T-helper 2 cell treated with Interferon-gamma antibody and Interleukin-4, amounts not matched to agents 5 μg/mL and 100 μg/mL, for 36 hours (primary cell): ENCODE measurements at regions not wholly inside any gene's neighbourhood (a gene's known extent, or its start where the extent isn't known, plus 50 kb on each side); places are given as distances from the start of the nearest gene placed in this dataset.

Experiments used
- DNase-seq: peaks from one replicate; pipeline ENCODE4 v3.0.0; 2021; ENCODE audit warnings: low spot score
- H3K27ac Mint-ChIP-seq: one replicate; pipeline ENCODE4 v1.8.0; 2021; ENCODE audit warnings: mild to moderate bottlenecking, mixed read lengths
- H3K27me3 Mint-ChIP-seq: one replicate; pipeline ENCODE4 v1.8.0; 2021; ENCODE audit warnings: low read depth, mixed read lengths
- H3K36me3 Mint-ChIP-seq: one replicate; pipeline ENCODE4 v1.8.0; 2021; ENCODE audit warnings: low read depth, mixed read lengths
- H3K4me1 Mint-ChIP-seq: one replicate; pipeline ENCODE4 v1.8.0; 2021; ENCODE audit warnings: low read depth, mixed read lengths
- H3K4me3 Mint-ChIP-seq: one replicate; pipeline ENCODE4 v1.8.0; 2022; ENCODE audit warnings: mild to moderate bottlenecking, moderate library complexity, mixed read lengths
- H3K9me3 Mint-ChIP-seq: one replicate; pipeline ENCODE4 v1.8.0; 2021; ENCODE audit warnings: mixed read lengths

DNA sequence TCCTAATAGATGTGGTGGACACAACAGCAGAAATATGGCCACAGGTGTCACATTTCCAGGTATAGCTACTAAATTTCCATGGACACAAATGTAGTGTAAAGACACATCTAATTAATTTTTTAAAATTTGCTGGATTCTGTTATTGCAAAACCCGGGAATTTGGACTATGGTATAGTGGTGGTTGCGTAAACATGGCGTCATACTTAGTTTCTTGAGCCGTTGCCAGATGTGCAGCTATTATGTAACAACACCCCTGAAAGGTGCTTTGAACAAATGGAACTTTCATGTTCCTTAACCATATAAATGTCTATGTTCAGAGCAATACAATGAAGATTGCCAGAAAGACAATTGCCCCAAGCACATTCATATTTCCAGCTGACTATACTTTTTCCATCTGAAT lies 85.9 kb downstream of the HRH4 start:
- H3K9me3 Mint-ChIP-seq, result no peaks in the 10 kb centered on the region
- H3K27ac Mint-ChIP-seq, result no peak overlapping the region
- no peaks in the 10 kb centered on the region for H3K4me1 Mint-ChIP-seq
- H3K36me3 Mint-ChIP-seq, result no peaks in the 10 kb centered on the region
- DNase-seq, result no peak
- no peak overlapping the region for H3K4me3 Mint-ChIP-seq
- H3K27me3 Mint-ChIP-seq, result no peaks in the 10 kb centered on the region

DNA sequence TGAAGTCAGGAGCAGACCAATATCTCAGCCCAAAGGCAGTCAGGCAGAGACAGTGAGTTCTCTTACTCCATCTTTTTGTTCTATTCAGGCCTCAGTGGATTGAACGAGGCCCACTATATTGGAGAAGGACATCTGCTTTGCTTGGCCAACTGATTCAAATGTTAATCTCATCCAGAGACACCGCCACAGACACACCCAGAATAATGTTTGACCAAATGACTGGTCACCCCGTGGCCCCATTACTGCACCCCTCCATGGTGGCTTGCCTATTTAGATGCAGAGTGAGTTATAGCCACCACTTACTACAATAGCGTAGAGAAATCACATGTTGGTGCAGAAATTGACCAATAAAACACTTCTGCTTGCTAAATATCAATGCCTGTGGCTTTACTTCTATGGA lies 88.1 kb downstream of the HRH4 start:
- peaks cover 1% of the 10 kb centered on the region for H3K4me1 Mint-ChIP-seq
- no peak overlapping the region for H3K27ac Mint-ChIP-seq
- no peak overlapping the region for H3K4me3 Mint-ChIP-seq
- DNase-seq, result no peak
- H3K9me3 Mint-ChIP-seq, result no peaks in the 10 kb centered on the region
- H3K36me3 Mint-ChIP-seq, result no peaks in the 10 kb centered on the region
- H3K27me3 Mint-ChIP-seq, result peaks cover 3% of the 10 kb centered on the region

DNA sequence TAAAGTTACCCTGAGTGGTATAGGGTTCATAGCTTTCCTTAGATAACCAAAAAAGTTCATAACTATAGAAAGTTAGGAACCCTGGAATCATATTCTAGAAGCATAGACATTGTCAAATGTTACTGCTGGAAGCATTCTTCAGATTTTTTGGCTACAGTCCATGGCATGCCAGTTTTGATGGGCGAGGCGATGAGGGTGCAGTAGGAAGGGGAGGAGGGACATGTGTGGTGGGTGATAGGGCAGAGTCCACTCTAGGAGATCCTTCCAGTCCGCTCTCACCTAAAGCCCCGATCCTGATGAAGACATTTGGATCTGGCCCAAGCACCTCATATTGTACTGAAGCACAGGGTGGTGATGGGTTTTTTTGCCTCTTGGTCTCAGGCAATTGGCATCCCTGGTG lies 91.8 kb downstream of the HRH4 start:
- Mint-ChIP-seq H3K9me3 (no peaks in the 10 kb centered on the region), H3K4me1 (peaks cover 2% of the 10 kb centered on the region), H3K4me3 (no peak overlapping the region), H3K27ac (no peak overlapping the region), H3K27me3 (peaks cover 4% of the 10 kb centered on the region), H3K36me3 (no peaks in the 10 kb centered on the region)
- DNase-seq, result no peak

DNA sequence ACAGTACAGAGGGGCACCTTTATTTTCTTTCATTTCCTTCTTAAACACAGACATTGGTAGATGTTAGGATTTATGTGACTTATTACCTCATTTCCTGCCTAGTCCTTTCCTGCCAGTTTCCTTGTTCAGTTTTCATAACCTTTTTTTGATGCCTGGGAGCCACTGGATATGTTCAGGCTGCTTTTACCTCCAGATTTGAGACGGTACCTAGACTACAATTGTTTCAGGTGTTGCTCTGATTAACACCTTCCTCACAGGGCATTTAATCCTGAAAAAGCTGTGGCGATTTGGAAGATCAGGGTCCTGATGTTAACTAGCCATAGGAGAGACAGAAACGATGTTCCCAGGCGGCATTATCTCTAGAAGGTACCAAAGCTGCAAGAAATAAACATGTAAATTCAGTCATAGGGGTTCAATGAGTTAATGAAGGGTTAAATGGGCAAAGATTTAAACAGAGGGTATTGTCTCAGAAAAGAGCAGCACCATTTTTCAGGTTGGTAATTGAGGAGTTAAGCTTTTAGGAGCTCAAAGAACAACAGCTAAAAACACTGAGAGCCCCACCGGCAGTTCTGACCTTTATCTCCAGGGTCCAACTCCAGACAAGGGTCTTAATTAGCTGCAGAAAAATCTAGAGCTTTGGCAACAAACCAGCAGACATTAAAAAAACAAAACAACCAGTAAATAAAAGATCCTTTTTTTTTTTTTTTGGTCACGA lies 93.3 kb downstream of the HRH4 start:
- no peak overlapping the region for H3K4me3 Mint-ChIP-seq
- H3K9me3 Mint-ChIP-seq, result no peaks in the 10 kb centered on the region
- peaks cover 2% of the 10 kb centered on the region for H3K4me1 Mint-ChIP-seq
- H3K27me3 Mint-ChIP-seq, result peaks cover 4% of the 10 kb centered on the region
- no peak for DNase-seq
- H3K36me3 Mint-ChIP-seq, result no peaks in the 10 kb centered on the region
- no peak overlapping the region for H3K27ac Mint-ChIP-seq

DNA sequence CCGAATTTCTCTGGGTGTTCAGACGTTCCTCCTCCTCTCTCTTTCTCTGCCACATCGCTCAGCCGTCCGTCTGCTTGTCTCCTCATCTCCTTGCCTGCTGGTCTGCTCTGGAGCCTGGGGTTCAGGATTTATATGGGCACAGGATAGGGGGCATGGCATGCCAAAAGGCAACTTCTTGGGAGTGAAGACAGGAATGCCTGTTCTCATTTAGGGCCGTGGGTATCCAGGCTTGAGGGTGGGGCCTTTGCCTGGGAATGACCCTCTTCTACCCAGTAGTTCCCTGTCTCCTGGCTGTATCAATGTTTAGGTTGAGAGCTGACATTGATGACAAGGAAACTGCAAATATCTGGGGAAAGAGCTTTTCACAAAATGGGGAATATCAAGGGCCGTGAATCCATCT lies 98.0 kb downstream of the HRH4 start:
- H3K27ac Mint-ChIP-seq, result no peak overlapping the region
- no peak for DNase-seq
- H3K36me3 Mint-ChIP-seq, result no peaks in the 10 kb centered on the region
- H3K4me3 Mint-ChIP-seq, result no peak overlapping the region
- H3K9me3 Mint-ChIP-seq, result no peaks in the 10 kb centered on the region
- peaks cover 2% of the 10 kb centered on the region for H3K4me1 Mint-ChIP-seq
- H3K27me3 Mint-ChIP-seq, result peaks cover 2% of the 10 kb centered on the region

DNA sequence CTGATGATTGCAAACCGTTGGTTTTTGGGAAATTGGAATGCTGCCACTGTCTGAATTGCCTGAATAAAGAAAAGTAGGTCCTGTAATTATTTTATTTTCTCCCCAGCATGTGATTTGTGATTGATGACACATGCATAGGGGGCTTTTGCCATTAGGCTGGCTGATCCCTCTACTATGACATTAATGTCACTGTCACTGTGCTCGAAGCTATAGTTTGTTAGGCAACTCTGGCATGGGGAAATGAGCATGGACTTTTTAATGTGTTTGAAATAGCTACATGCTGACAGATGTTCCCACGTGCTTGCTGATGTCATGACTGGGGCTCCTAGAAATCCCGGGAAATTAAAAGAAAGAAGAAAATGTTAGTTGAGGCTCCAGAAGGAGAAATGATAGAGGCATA lies 99.1 kb downstream of the HRH4 start:
- Mint-ChIP-seq H3K27me3 (no peaks in the 10 kb centered on the region), H3K36me3 (no peaks in the 10 kb centered on the region), H3K4me3 (no peak overlapping the region), H3K27ac (no peak overlapping the region), H3K9me3 (no peaks in the 10 kb centered on the region), H3K4me1 (no peaks in the 10 kb centered on the region)
- DNase-seq, result no peak

DNA sequence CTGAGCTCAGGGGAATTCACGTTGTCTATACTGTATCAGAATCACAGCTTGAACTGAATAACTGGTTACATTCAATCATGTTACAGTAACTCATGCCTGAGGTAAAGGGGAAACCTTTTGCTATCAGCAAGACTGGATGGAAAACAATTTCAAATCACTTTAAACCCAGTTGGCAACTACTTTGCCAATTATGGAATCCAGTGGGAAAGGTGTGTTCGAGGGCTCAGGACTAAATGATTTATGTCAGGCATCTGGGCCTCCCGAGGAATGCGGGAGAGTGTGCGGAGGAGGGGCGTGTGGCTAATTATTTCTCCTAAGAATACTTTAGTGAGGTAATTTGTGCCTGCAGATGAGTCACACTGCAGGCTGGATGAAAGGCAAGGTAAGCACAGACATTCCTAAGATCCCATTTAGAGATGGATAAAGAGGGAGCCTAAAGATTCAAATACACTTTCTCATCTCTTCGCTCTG lies 100.1 kb downstream of the HRH4 start:
- no peak overlapping the region for H3K4me3 Mint-ChIP-seq
- no peaks in the 10 kb centered on the region for H3K27me3 Mint-ChIP-seq
- no peak for DNase-seq
- no peaks in the 10 kb centered on the region for H3K4me1 Mint-ChIP-seq
- no peaks in the 10 kb centered on the region for H3K36me3 Mint-ChIP-seq
- H3K27ac Mint-ChIP-seq, result no peak overlapping the region
- no peaks in the 10 kb centered on the region for H3K9me3 Mint-ChIP-seq

DNA sequence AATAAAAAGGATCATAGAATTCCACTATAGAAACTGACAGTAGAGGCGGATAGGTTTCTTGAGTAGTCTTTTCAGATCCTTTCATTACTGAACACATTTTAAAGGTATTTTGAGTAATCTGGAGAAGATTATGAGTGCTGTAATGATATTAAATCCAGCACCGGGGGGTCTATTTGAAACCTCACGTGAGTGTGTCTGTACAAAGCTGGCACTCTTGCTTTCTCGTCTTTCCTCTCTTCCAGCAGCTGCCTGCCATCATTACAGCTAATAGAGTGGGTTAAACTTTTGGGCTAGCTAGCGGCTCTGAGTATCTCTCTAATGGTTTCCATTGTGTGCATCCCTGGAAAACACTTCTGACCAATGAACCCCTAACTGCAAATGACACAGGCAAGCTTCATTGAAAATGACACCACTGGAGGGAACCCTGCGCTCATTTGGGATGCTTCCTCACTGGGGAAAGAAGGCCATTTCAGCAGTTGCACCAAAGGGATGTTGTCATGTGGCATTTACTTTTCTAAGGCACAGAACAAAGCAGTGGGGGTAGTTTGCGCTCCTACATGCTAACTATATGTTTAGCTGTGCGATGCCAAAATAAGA lies 101.0 kb downstream of the HRH4 start:
- Mint-ChIP-seq H3K4me1 (no peaks in the 10 kb centered on the region), H3K9me3 (no peaks in the 10 kb centered on the region)

DNA sequence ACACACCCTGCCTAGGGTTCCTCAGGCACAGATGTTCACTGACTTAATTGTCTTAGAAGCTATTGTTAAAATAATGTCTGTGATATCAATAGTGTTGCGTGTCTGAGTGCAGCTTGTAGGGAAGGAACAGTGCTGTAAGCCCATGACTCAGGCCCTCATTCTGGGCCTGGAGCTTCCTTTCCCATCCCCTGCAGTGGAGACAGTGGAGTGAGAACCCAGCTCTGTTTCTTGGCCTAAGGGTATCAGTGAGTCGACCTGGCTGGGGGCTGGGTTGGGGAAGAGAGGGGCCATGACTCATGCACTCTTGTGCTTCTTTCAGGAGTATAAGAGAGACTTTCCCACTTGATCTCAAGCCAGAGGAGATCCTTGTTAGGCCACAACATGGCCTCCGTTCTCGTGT lies 106.8 kb downstream of the HRH4 start:
- Mint-ChIP-seq H3K4me1 (no peaks in the 10 kb centered on the region), H3K27me3 (peaks cover 2% of the 10 kb centered on the region), H3K27ac (no peak overlapping the region), H3K4me3 (no peak overlapping the region), H3K36me3 (no peaks in the 10 kb centered on the region), H3K9me3 (no peaks in the 10 kb centered on the region)
- no peak for DNase-seq

More for the DNA sequence above, 101.0 kb downstream of the HRH4 start:
- Mint-ChIP-seq H3K4me3 (no peak overlapping the region), H3K27ac (no peak overlapping the region), H3K36me3 (no peaks in the 10 kb centered on the region), H3K27me3 (no peaks in the 10 kb centered on the region)
- DNase-seq, result no peak

DNA sequence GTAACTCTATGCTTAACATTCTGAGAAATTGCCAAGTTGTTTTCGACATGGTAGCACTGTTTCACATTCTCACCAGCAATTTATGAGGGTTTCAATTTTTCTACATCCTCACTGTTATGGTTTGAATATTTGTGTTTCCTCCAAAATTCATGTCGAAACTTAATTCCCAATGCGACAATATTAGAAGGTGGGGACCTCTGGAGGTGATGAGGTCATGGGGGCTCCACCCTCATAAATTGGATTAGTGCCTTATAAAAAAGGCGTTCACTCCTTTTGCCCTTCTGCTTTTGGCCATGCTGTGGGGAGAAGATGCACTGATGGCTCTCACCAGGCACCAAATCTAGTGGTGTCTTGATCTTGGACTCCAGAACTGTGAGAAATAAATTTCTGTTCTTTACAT lies 110.3 kb downstream of the HRH4 start:
- no peak for DNase-seq
- Mint-ChIP-seq H3K9me3 (peaks cover 7% of the 10 kb centered on the region), H3K27me3 (peaks cover 2% of the 10 kb centered on the region), H3K36me3 (no peaks in the 10 kb centered on the region), H3K27ac (no peak overlapping the region), H3K4me3 (no peak overlapping the region), H3K4me1 (no peaks in the 10 kb centered on the region)

DNA sequence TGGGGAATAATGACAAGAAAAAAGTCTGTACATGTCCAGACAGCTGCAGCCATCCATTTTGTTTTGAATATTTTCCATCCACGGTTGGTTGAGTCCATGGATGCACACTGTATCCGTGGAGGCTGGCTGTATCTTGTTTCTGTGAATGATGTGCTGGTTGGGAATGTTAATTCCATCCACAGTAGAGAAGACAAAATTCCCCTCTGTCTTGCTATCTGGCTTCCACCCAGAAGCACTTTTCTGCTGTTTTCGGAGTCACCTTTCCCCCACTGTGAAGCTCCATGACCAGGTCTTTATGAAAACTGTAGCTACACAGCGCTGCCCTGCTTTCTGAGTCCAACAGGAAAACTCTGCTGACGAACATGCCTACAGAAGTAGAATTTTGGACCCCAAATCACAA lies 122.3 kb downstream of the HRH4 start:
- Mint-ChIP-seq H3K27me3 (no peaks in the 10 kb centered on the region), H3K4me3 (no peak overlapping the region), H3K9me3 (no peaks in the 10 kb centered on the region), H3K4me1 (no peaks in the 10 kb centered on the region), H3K36me3 (no peaks in the 10 kb centered on the region), H3K27ac (no peak overlapping the region)
- DNase-seq, result no peak

DNA sequence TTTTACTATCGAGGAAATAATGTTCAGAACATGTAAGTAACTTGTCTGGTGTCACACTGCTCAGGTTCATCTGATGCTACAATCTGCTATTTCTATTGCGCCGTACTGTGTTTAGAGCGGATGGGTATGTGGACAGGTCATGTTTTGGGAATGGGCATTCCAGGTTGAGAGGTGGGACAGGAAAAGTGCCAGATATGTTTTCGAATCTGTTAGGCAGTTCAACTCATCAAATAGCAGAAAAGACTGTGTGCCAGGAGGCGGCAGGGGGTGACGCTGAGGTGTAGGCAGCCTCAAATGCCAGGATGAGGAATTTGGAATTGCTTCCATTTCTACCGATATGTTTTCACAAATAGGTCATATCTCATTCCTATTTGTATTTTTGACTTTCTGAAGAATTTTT lies 123.8 kb downstream of the HRH4 start:
- H3K4me3 Mint-ChIP-seq, result no peak overlapping the region

DNA sequence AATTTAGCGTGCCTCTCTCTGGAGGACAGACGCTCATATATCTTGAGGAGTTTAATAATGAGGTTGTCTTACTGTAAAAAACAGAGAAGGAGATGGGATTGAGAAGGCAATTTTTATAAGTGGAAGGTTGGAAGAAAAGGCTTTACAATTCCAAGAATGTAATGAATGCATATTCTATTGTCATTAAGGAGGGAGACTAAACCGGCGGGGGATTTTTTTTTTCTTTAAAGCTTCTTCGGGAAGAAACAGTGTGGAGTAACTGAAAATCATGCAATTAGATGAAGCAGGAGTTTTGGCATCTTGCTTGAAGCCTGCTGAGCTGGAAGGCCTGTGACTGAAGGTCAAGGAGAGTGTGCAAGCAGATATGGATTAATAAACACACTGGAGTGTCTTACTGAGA lies 124.4 kb downstream of the HRH4 start:
- Mint-ChIP-seq H3K36me3 (no peaks in the 10 kb centered on the region), H3K4me3 (no peak overlapping the region), H3K27me3 (no peaks in the 10 kb centered on the region), H3K9me3 (no peaks in the 10 kb centered on the region), H3K4me1 (no peaks in the 10 kb centered on the region), H3K27ac (no peak overlapping the region)
- no peak for DNase-seq

More for the DNA sequence above, 123.8 kb downstream of the HRH4 start:
- Mint-ChIP-seq H3K4me1 (no peaks in the 10 kb centered on the region), H3K9me3 (no peaks in the 10 kb centered on the region), H3K27me3 (no peaks in the 10 kb centered on the region), H3K27ac (no peak overlapping the region), H3K36me3 (no peaks in the 10 kb centered on the region)
- DNase-seq, result no peak

DNA sequence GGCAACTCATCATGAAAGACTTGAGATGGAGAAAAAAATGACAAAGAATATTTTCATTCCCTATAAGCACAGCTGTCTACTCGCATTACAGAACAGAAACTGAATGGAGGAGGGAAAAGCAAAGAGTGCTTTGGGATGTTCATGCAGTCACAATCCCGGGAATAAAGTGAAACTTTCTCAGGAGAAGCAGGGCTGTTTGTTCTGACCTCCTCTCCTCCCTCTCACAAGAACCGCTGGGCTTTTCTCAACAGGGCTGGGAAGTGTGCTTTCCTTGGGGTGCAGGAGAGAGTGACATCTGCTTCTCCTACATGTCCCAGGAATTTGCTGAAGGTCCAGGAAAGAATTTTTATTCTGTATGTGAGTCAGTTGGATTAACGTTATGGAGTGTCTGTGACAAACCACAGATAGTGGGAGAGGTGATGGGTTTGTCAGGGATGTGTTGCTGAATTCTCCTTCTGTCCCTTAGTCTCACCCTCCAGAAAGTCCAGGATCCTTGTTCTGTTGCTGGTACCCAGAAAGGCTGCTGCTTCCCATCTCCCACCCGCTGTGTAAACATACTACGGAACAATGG lies 125.6 kb downstream of the HRH4 start:
- Mint-ChIP-seq H3K27me3 (no peaks in the 10 kb centered on the region), H3K9me3 (no peaks in the 10 kb centered on the region), H3K4me1 (no peaks in the 10 kb centered on the region), H3K36me3 (no peaks in the 10 kb centered on the region), H3K4me3 (no peak overlapping the region), H3K27ac (no peak overlapping the region)
- DNase-seq, result no peak
